ENCODE measurements at regions not wholly inside any gene's neighbourhood (a gene's known extent, or its start where the extent isn't known, plus 50 kb on each side); places are given as distances from the start of the nearest gene placed in this dataset.

GRCh38 chr5:143947313-143947712 lies 135.4 kb downstream of the HMHB1 start:
- no peaks in the 10 kb centered on the region for H3K36me3 ChIP-seq (ENCODE audit: insufficient read depth, low read length)
- H3K9ac ChIP-seq (ENCODE audit: low read length) = no peak overlapping the region
- no peaks in the 10 kb centered on the region for H3F3A ChIP-seq (ENCODE audit: insufficient read depth, low read length, poor library complexity, severe bottlenecking)
- no peaks in the 10 kb centered on the region for H3K9me2 ChIP-seq (ENCODE audit: insufficient read depth, low read length)
- H3K4me3 ChIP-seq (ENCODE audit: low read length) = no peak overlapping the region
- no peak overlapping the region for H3K4me2 ChIP-seq (ENCODE audit: low read length)
- H2AFZ ChIP-seq (ENCODE audit: low read depth, low read length) = no peak overlapping the region
- H3K9me3 ChIP-seq (ENCODE audit: low read length) = no peaks in the 10 kb centered on the region
- H3K27ac ChIP-seq (ENCODE audit: low read length) = no peak overlapping the region
- H3K79me2 ChIP-seq (replicated peaks; ENCODE audit: insufficient read depth, low read length) = no peaks in the 10 kb centered on the region
- TF ChIP-seq EP300 (conservative IDR thresholded peaks at IDR 0.05; ENCODE audit: poor library complexity, severe bottlenecking) = no peak
- no peak for TF ChIP-seq EZH2 (IDR thresholded peaks at IDR 0.05; ENCODE audit: borderline replicate concordance, insufficient read depth, low read length, poor library complexity, severe bottlenecking)
- no peak for TF ChIP-seq REST (IDR thresholded peaks at IDR 0.05; ENCODE audit: borderline replicate concordance)
- no peak for TF ChIP-seq CTCF (IDR thresholded peaks at IDR 0.05; ENCODE audit: poor library complexity, severe bottlenecking)
- TF ChIP-seq TAF1 (IDR thresholded peaks at IDR 0.05; ENCODE audit: low read depth) = no peak
- TF ChIP-seq RAD21 (conservative IDR thresholded peaks at IDR 0.05) = no peak
- TF ChIP-seq SMC3 (conservative IDR thresholded peaks at IDR 0.05; ENCODE audit: poor library complexity) = no peak
- TF ChIP-seq MXI1 (conservative IDR thresholded peaks at IDR 0.05; ENCODE audit: poor library complexity, severe bottlenecking) = no peak
- TF ChIP-seq POLR2AphosphoS5 (IDR thresholded peaks at IDR 0.05) = no peak
- no peaks in the 10 kb centered on the region for H3K27me3 ChIP-seq (ENCODE audit: insufficient read depth, low read depth, low read length)
- no peaks in the 10 kb centered on the region for H4K20me1 ChIP-seq (ENCODE audit: insufficient read depth)

- no peaks in the 10 kb centered on the region for H3K36me3 ChIP-seq (ENCODE audit: insufficient read depth, low read length)
- no peak overlapping the region for H3K4me2 ChIP-seq (ENCODE audit: low read length)
- no peaks in the 10 kb centered on the region for H3K79me2 ChIP-seq (replicated peaks; ENCODE audit: insufficient read depth, low read length)
- no peak overlapping the region for H3K27ac ChIP-seq (ENCODE audit: low read length)
- no peaks in the 10 kb centered on the region for H3K9me2 ChIP-seq (ENCODE audit: insufficient read depth, low read length)
- no peak overlapping the region for H3K9ac ChIP-seq (ENCODE audit: low read length)
- no peaks in the 10 kb centered on the region for H4K20me1 ChIP-seq (ENCODE audit: insufficient read depth)
- no peak for TF ChIP-seq EZH2 (IDR thresholded peaks at IDR 0.05; ENCODE audit: borderline replicate concordance, insufficient read depth, low read length, poor library complexity, severe bottlenecking)
- TF ChIP-seq RAD21 (conservative IDR thresholded peaks at IDR 0.05) = no peak
- TF ChIP-seq TAF1 (IDR thresholded peaks at IDR 0.05; ENCODE audit: low read depth) = no peak
- no peak for TF ChIP-seq REST (IDR thresholded peaks at IDR 0.05; ENCODE audit: borderline replicate concordance)
- no peak for TF ChIP-seq POLR2AphosphoS5 (IDR thresholded peaks at IDR 0.05)
- no peaks in the 10 kb centered on the region for H3K27me3 ChIP-seq (ENCODE audit: insufficient read depth, low read depth, low read length)
- no peak overlapping the region for H2AFZ ChIP-seq (ENCODE audit: low read depth, low read length)
- H3F3A ChIP-seq (ENCODE audit: insufficient read depth, low read length, poor library complexity, severe bottlenecking) = no peaks in the 10 kb centered on the region
- H3K4me3 ChIP-seq (ENCODE audit: low read length) = no peak overlapping the region
- no peaks in the 10 kb centered on the region for H3K9me3 ChIP-seq (ENCODE audit: low read length)
Observed at GRCh38 chr5:143952809-143953208, 140.8 kb downstream of the HMHB1 start.

Measured in neural cell (in vitro differentiated cells).